H1 (cell line): ENCODE measurements at regions not wholly inside any gene's neighbourhood (a gene's known extent, or its start where the extent isn't known, plus 50 kb on each side); places are given as distances from the start of the nearest gene placed in this dataset.

Source experiments
- CTCF ChIP-seq, 3 experiments: IDR thresholded peaks; 1 replicate in 2 of 3; 2 replicates in 1 of 3; pipeline versions ENCODE4 v1.5.1 to v1.6.1; 2011; ENCODE audit warnings: low read length in 3 of 3, mild to moderate bottlenecking in 3 of 3, inconsistent platforms in 2 of 3, low read depth in 1 of 3, moderate library complexity in 1 of 3; ENCODE audit not compliant: insufficient read depth in 1 of 3; ENCODE audit errors: control extremely low read depth in 1 of 3
- SP1 ChIP-seq: IDR thresholded peaks from 2 replicates; pipeline ENCODE4 v1.6.1; 2011; ENCODE audit warnings: low read depth, low read length

GRCh38 chr2:9690252-9690651, 59.5 kb upstream of the YWHAQ start (continued):
- TF ChIP-seq CTCF (IDR thresholded peaks at IDR 0.05; ENCODE audit: control extremely low read depth in 1 of 3, insufficient read depth in 1 of 3, low read depth in 1 of 3, low read length in 3 of 3) (no peak), SP1 (no peak)
